DOHH2 (cell line): ENCODE measurements at regions not wholly inside any gene's neighbourhood (a gene's known extent, or its start where the extent isn't known, plus 50 kb on each side); places are given as distances from the start of the nearest gene placed in this dataset.
"Not testable (repeated sequence)": the region's sequence is repeated elsewhere in the genome, so short reads cannot be mapped to it uniquely, and the experiment has no call there.

ENCODE experiments used
- H3F3A ChIP-seq: fragments of 200-600 bp; sonication (generic), shearing (Covaris generic); 2 replicates; pipeline ENCODE4 v1.6.0; 2016; ENCODE audit warnings: antibody characterized with exemption, mild to moderate bottlenecking; ENCODE audit not compliant: control insufficient read depth, insufficient read depth
- H3K27ac ChIP-seq: fragments of 200-600 bp; sonication (generic); 2 replicates; pipeline ENCODE4 v1.5.1; 2014; ENCODE audit warnings: low read depth, mild to moderate bottlenecking, low read length, moderate library complexity
- H3K27me3 ChIP-seq: fragments of 200-600 bp; sonication (generic); 2 replicates; pipeline ENCODE4 v1.6.1; 2014; ENCODE audit warnings: mild to moderate bottlenecking, low read length, mixed read lengths; ENCODE audit not compliant: control insufficient read depth
- H3K36me3 ChIP-seq: fragments of 200-600 bp; sonication (generic); 2 replicates; pipeline ENCODE4 v1.6.1; 2014; ENCODE audit warnings: mild to moderate bottlenecking, low read length, moderate library complexity, mixed read lengths; ENCODE audit not compliant: control insufficient read depth
- H3K4me1 ChIP-seq: fragments of 200-600 bp; sonication (generic); 2 replicates; pipeline ENCODE4 v1.6.1; 2014; ENCODE audit warnings: mild to moderate bottlenecking, low read length, mixed read lengths; ENCODE audit not compliant: control insufficient read depth
- H3K4me2 ChIP-seq: fragments of 200-600 bp; sonication (generic); 2 replicates; pipeline ENCODE4 v1.6.0; 2014; ENCODE audit warnings: mild to moderate bottlenecking, low read length, moderate library complexity
- H3K4me3 ChIP-seq: fragments of 200-600 bp; sonication (generic); 2 replicates; pipeline ENCODE4 v1.5.1; 2014; ENCODE audit warnings: mild to moderate bottlenecking, low read length, mixed read lengths
- H3K79me2 ChIP-seq: fragments of 200-600 bp; sonication (generic); 2 replicates; pipeline ENCODE4 v1.6.1; 2014; ENCODE audit warnings: mild to moderate bottlenecking, low read length, mixed read lengths; ENCODE audit not compliant: control insufficient read depth
- H3K9me2 ChIP-seq: fragments of 200-600 bp; sonication (generic); replicated peaks from 2 replicates; pipeline ENCODE4 v1.6.1; 2014; ENCODE audit warnings: mild to moderate bottlenecking, low read length, mixed read lengths; ENCODE audit not compliant: control insufficient read depth
- H3K9me3 ChIP-seq: fragments of 200-600 bp; sonication (generic); 2 replicates; pipeline ENCODE4 v1.6.1; 2014; ENCODE audit warnings: antibody characterized with exemption, low read length, mixed read lengths; ENCODE audit not compliant: control insufficient read depth, insufficient read depth
- H4K20me1 ChIP-seq: fragments of 200-600 bp; sonication (generic); 2 replicates; pipeline ENCODE4 v1.6.0; 2014; ENCODE audit warnings: low read depth, mild to moderate bottlenecking, antibody characterized with exemption, low read length, moderate library complexity; ENCODE audit not compliant: control insufficient read depth, insufficient read depth
- EZH2phosphoT487 ChIP-seq: fragments of 200-600 bp; sonication (generic); IDR thresholded peaks from 2 replicates; pipeline ENCODE4 v1.6.1; 2017; ENCODE audit warnings: borderline replicate concordance, mild to moderate bottlenecking, antibody characterized with exemption, low read length, moderate library complexity, mixed read lengths
- TF ChIP-seq, protein P1 (sequence below): fragments of 200-600 bp; sonication (generic); IDR thresholded peaks from one replicate; pipeline ENCODE4 v1.5.1; 2014; ENCODE audit warnings: antibody characterized with exemption, mild to moderate bottlenecking, low read depth, low read length; ENCODE audit not compliant: poor library complexity, severe bottlenecking

DNA sequence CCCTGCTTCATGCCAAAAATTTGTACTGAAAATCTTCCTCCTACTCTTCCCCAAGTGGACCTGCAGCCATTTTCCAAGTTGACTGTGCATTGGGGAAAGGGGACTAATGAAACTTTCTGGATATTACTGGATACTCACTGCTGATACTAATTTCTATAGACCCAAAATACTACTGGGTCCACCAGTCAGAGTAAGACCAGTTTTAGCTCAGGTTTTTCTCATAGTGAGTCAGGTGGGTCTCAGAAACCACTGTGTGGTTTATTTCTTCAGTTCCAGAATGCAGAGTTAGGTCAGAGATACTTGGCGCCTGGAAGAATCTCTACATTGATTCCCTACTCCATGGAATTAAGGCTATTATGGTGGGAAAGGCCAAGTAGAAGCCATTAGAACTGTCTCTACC lies 274.8 kb upstream of the SYNCRIP start:
- no peak overlapping the region for H3K27ac ChIP-seq
- H3K9me2 ChIP-seq: no peaks in the 10 kb centered on the region
- no peaks in the 10 kb centered on the region for H3K4me1 ChIP-seq
- no peaks in the 10 kb centered on the region for H3K36me3 ChIP-seq
- TF ChIP-seq, protein P1, sequence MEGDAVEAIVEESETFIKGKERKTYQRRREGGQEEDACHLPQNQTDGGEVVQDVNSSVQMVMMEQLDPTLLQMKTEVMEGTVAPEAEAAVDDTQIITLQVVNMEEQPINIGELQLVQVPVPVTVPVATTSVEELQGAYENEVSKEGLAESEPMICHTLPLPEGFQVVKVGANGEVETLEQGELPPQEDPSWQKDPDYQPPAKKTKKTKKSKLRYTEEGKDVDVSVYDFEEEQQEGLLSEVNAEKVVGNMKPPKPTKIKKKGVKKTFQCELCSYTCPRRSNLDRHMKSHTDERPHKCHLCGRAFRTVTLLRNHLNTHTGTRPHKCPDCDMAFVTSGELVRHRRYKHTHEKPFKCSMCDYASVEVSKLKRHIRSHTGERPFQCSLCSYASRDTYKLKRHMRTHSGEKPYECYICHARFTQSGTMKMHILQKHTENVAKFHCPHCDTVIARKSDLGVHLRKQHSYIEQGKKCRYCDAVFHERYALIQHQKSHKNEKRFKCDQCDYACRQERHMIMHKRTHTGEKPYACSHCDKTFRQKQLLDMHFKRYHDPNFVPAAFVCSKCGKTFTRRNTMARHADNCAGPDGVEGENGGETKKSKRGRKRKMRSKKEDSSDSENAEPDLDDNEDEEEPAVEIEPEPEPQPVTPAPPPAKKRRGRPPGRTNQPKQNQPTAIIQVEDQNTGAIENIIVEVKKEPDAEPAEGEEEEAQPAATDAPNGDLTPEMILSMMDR: no peak
- TF ChIP-seq EZH2phosphoT487: no peak
- H3K4me2 ChIP-seq: no peak overlapping the region
- no peaks in the 10 kb centered on the region for H3K79me2 ChIP-seq
- H3K4me3 ChIP-seq: no peak overlapping the region
- H4K20me1 ChIP-seq: no peaks in the 10 kb centered on the region
- no peaks in the 10 kb centered on the region for H3K9me3 ChIP-seq
- H3K27me3 ChIP-seq: no peaks in the 10 kb centered on the region
- no peaks in the 10 kb centered on the region for H3F3A ChIP-seq

DNA sequence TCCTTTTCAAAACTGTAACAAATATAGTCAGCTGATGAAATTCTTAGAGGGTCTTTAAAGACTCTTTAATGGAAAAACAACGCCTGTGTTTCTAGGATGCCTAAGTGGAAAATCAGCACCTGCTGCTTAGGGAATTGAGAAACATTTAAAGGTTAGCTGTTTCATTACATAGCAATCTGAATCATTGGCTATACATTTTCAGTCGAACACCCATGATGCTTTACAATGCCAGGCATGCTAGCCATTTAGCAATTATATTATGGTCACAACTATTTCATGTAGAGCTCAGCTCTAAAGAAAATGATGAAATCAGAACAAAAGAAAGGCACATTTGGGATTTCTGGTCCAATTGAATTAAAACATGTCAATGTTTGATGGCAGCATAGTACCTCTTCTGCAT lies 270.3 kb upstream of the SYNCRIP start:
- no peak overlapping the region for H3K4me3 ChIP-seq
- H4K20me1 ChIP-seq: no peaks in the 10 kb centered on the region
- H3K9me2 ChIP-seq: no peaks in the 10 kb centered on the region
- no peaks in the 10 kb centered on the region for H3K27me3 ChIP-seq
- H3K79me2 ChIP-seq: no peaks in the 10 kb centered on the region
- no peak overlapping the region for H3K4me2 ChIP-seq
- H3K36me3 ChIP-seq: no peaks in the 10 kb centered on the region
- TF ChIP-seq, protein P1: no peak
- TF ChIP-seq EZH2phosphoT487: no peak
- no peaks in the 10 kb centered on the region for H3K9me3 ChIP-seq
- no peaks in the 10 kb centered on the region for H3F3A ChIP-seq
- no peaks in the 10 kb centered on the region for H3K4me1 ChIP-seq
- H3K27ac ChIP-seq: no peak overlapping the region

DNA sequence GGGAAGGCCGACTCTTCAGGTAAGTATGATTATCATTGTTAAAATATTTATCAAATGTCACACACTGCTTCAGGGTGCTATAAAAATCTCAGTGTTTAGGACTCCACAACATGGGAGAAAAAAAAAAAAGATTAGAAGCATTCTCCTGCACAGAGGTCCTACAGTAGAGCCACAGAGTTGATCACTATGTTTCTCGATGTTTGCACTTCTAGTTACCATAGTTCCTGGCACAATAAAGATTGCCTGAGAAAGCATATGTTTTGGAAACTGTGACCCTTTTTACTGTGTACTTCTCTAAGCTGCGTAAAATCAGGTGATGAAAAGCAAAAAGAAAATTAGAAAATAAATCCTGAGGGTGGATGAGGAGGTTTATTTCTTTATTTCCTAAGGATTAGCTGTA lies 269.9 kb upstream of the SYNCRIP start:
- H3K36me3 ChIP-seq: no peaks in the 10 kb centered on the region
- H3K27me3 ChIP-seq: no peaks in the 10 kb centered on the region
- no peak overlapping the region for H3K4me2 ChIP-seq
- no peak overlapping the region for H3K27ac ChIP-seq
- H3K9me3 ChIP-seq: no peaks in the 10 kb centered on the region
- no peaks in the 10 kb centered on the region for H4K20me1 ChIP-seq
- no peaks in the 10 kb centered on the region for H3K9me2 ChIP-seq
- TF ChIP-seq EZH2phosphoT487: no peak
- TF ChIP-seq, protein P1: no peak
- no peaks in the 10 kb centered on the region for H3K4me1 ChIP-seq
- no peaks in the 10 kb centered on the region for H3F3A ChIP-seq
- H3K79me2 ChIP-seq: no peaks in the 10 kb centered on the region
- H3K4me3 ChIP-seq: no peak overlapping the region

DNA sequence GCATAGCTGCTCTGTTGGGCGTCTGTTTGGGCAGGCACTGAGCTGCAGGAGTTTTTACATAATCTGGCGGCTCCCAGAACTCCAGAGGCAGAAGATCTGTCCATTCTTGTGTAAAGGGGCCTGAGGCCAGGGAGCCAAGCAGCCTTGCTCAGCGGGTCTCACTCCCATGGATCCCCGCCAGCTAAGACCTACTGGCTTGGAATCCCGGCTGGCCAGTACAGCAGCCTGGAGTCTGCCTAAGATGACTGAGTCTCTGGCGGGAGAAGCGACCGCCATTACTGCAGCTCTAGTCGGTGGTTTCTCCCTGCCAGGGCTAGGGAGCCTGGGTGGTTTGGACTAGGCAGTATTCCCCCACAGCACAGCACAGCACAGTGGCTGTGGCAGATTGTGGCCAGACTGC lies 268.4 kb upstream of the SYNCRIP start:
- H3K36me3 ChIP-seq: no peaks in the 10 kb centered on the region
- no peaks in the 10 kb centered on the region for H4K20me1 ChIP-seq
- no peaks in the 10 kb centered on the region for H3K79me2 ChIP-seq
- no peaks in the 10 kb centered on the region for H3K9me3 ChIP-seq
- TF ChIP-seq, protein P1: no peak
- no peak for TF ChIP-seq EZH2phosphoT487
- H3K4me3 ChIP-seq: no peak overlapping the region
- H3K27me3 ChIP-seq: no peaks in the 10 kb centered on the region
- H3K4me2 ChIP-seq: no peak overlapping the region
- H3K4me1 ChIP-seq: no peaks in the 10 kb centered on the region
- no peak overlapping the region for H3K27ac ChIP-seq
- no peaks in the 10 kb centered on the region for H3F3A ChIP-seq
- no peaks in the 10 kb centered on the region for H3K9me2 ChIP-seq

DNA sequence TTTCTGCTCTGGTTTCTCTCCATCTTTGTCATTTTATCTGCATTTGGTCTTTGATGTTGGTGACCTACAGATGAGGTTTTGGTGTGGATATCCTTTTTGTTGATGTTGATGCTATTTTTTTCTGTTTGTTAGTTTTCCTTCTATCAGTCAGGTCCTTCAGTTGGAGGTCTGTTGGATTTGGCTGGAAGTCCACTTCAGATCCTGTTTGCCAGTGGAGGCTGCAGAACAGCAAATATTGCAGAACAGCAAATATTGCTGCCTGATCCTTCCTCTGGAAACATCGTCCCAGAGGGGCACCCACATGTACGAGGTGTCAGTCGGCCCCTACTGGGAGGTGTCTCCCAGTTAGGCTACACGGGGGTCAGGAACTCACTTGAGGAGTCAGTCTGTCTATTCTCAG lies 265.4 kb upstream of the SYNCRIP start:
- not testable (repeated sequence) for H3K9me3 ChIP-seq, H3K36me3 ChIP-seq, H3K4me2 ChIP-seq, H3K9me2 ChIP-seq, H3K4me1 ChIP-seq, H3F3A ChIP-seq, H3K4me3 ChIP-seq, H3K27me3 ChIP-seq, H3K79me2 ChIP-seq, H3K27ac ChIP-seq, H4K20me1 ChIP-seq
